Ovary (tissue), 7 donors: ENCODE measurements at regions not wholly inside any gene's neighbourhood (a gene's known extent, or its start where the extent isn't known, plus 50 kb on each side); places are given as distances from the start of the nearest gene placed in this dataset.

Experiments
- DNase-seq, 5 donors: peaks; one replicate each; pipeline ENCODE4 v3.0.0-alpha.2; 2019 to 2020
- H3K27ac ChIP-seq, 2 donors: fragments of 200-600 bp; one replicate each; pipeline versions ENCODE4 v1.5.1 to v1.8.0; 2019 to 2022
- H3K27me3 ChIP-seq: fragments of 200-600 bp; one replicate; pipeline ENCODE4 v1.8.0; 2022
- H3K36me3 ChIP-seq: fragments of 200-600 bp; sonication (generic); one replicate; pipeline ENCODE4 v1.5.1; 2019
- H3K4me1 ChIP-seq: one replicate; pipeline ENCODE4 v1.8.1; 2013; ENCODE audit warnings: mild to moderate bottlenecking, moderate library complexity; ENCODE audit not compliant: insufficient read depth
- H3K4me3 ChIP-seq: fragments of 200-600 bp; sonication (generic); one replicate; pipeline ENCODE4 v1.5.1; 2017
- H3K9me3 ChIP-seq, 2 donors: fragments of 200-600 bp in 1 of 2; sonication (generic) in 1 of 2; one replicate each; pipeline versions ENCODE4 v1.5.1 to v1.8.1; 2013 to 2019; ENCODE audit warnings: mild to moderate bottlenecking in 1 of 2, moderate library complexity in 1 of 2
- CTCF ChIP-seq, 3 donors: fragments of 450-650 bp in 2 of 3; fragments of 200-600 bp in 1 of 3; IDR thresholded peaks; one replicate each; pipeline versions ENCODE4 v1.5.1 to v1.8.0; 2016 to 2022; ENCODE audit warnings: antibody characterized with exemption in 3 of 3, mild to moderate bottlenecking in 1 of 3
- EP300 ChIP-seq: sonication (generic); formaldehyde crosslinking; IDR thresholded peaks from one replicate; pipeline ENCODE4 v1.6.1; 2017; ENCODE audit warnings: antibody characterized with exemption
- POLR2A ChIP-seq: fragments of 450-650 bp; IDR thresholded peaks from one replicate; pipeline ENCODE4 v1.6.1; 2017; ENCODE audit warnings: antibody characterized with exemption, mild to moderate bottlenecking, moderate library complexity
- WGBS, 3 donors: extraction: QIAGEN DNeasy Blood & Tissue Kit in 1 of 3; methylation state at CpG; one replicate each; pipeline versions ENCODE4 v1.1.5 to v1.1.7; 2013 to 2017; 5-methylcytosine and 5-hydroxymethylcytosine counted together
- intact Hi-C, 4 donors: fragments of 100-400 bp; cut with DNase I; formaldehyde crosslinking; loops; one replicate each; pipeline versions ENCODE4 v1.11.0 to v1.15.1; 2022 to 2023
- donor health status: DM: no; HTN: no; CAD: no; lungs with moderate emphysema.
- donor health status: DM: no; HTN: no; CAD: no.
- donor health status: Bipolar disorder and iron deficiency.
- donor health status: DM: no; HTN: no; CAD: no.
- donor health status: DM: yes; HTN: yes; CAD: no.

GRCh38 chr16:86137359-86137758, 238.4 kb downstream of the IRF8 start:
- intact Hi-C loops, result no loop called here
- H3K9me3 ChIP-seq, result no peaks in the 10 kb centered on the region
- H3K27me3 ChIP-seq, result no peaks in the 10 kb centered on the region
- no peak for TF ChIP-seq EP300
- TF ChIP-seq POLR2A, result no peak
- TF ChIP-seq CTCF (IDR thresholded peaks at IDR 0.05), result no peak
- H3K4me1 ChIP-seq, result no peaks in the 10 kb centered on the region
- 57 to 69% (median 62%) methylated on average over 6 of the region's 6 CpGs for WGBS, 3 donors
- H3K36me3 ChIP-seq, result no peaks in the 10 kb centered on the region
- no peak overlapping the region for H3K4me3 ChIP-seq
- no peak for DNase-seq
- H3K27ac ChIP-seq, result no peak overlapping the region

DNA sequence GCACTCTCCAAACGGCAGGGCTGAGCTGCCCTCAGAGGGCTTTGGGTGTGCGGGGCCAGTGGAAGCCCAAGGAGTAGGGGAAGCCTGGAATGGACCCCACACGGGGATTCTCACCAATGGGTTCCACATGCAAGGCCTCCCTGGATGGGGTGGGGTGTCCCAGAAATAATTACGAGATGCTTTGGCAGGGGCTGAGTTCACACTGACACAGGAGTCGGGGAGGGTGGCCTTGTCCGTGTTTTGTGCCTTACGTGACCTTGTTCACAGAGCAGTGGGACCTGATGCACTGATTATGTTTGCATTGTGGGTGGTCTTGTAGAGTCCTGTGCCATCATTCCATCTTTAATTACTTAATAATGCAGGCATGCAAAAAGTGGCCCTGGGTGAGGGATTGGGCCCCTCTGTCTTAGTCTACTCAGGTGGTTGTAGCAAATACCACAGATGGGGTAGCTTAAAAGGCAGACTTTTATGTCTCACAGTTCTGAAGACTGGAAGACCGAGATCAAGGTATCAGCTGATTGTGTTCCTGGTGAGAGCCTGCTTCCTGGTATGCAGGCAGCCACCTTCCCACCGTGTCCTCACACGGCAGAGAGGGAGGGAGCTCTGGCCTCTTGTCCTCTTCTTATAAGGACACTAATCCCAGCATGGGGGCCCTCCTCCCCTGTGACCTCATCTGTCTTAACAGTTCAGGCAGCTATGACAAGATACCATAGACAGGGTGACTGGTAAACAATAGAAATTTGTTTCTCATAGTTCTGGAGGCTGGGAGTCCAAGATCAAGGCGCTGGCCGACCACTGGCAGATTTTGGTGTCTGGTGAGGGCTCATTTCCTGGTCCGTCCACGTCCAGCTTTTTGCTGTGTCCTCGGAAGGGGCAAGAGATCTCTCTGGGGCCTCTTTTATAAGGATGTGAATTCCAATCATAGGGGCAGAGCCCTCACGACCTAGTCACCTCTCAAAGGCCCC, 239.4 kb downstream of the IRF8 start:
- H3K9me3 ChIP-seq, result no peaks in the 10 kb centered on the region
- no peak for TF ChIP-seq EP300
- no peak for TF ChIP-seq POLR2A
- no peak for TF ChIP-seq CTCF (IDR thresholded peaks at IDR 0.05)
- no peak for DNase-seq
- H3K36me3 ChIP-seq, result no peaks in the 10 kb centered on the region
- H3K4me1 ChIP-seq, result no peaks in the 10 kb centered on the region
- no peaks in the 10 kb centered on the region for H3K27me3 ChIP-seq
- 61 to 73% (median 68%) methylated on average over 16 of the region's 16 CpGs for WGBS, 3 donors
- intact Hi-C loops, result no loop called here
- H3K4me3 ChIP-seq, result no peak overlapping the region
- no peak overlapping the region for H3K27ac ChIP-seq

DNA sequence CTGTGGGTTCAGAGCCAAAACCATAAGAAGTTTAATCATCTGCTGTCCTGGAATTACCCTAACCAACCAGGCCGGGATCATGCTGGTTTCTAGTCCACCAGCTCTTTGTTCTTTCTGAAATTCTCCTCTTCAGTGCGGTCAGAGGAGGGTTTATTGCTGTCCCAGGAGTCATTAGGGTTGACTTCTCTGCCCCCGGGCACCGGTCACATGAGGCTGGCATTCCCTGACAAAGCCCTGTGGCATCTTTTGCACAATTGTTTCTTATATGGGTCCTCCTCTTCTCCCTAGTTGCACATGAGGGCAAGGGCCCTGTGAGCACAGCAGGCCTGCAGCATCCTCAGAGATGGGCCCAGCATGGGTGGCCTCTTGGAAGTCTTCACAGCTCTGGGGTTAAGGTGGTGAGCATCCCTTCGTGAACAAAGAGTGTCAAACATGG, 243.9 kb downstream of the IRF8 start:
- Histone ChIP-seq H3K9me3 (no peaks in the 10 kb centered on the region), H3K36me3 (no peaks in the 10 kb centered on the region), H3K4me3 (no peak overlapping the region), H3K4me1 (no peaks in the 10 kb centered on the region), H3K27ac (no peak overlapping the region), H3K27me3 (peaks cover 2% of the 10 kb centered on the region)
- 76 to 82% (median 79%) methylated on average over 5 of the region's 5 CpGs for WGBS, 3 donors
- intact Hi-C loops, result no loop called here
- TF ChIP-seq POLR2A (no peak), EP300 (no peak), CTCF (IDR thresholded peaks at IDR 0.05) (no peak)
- DNase-seq, result no peak

DNA sequence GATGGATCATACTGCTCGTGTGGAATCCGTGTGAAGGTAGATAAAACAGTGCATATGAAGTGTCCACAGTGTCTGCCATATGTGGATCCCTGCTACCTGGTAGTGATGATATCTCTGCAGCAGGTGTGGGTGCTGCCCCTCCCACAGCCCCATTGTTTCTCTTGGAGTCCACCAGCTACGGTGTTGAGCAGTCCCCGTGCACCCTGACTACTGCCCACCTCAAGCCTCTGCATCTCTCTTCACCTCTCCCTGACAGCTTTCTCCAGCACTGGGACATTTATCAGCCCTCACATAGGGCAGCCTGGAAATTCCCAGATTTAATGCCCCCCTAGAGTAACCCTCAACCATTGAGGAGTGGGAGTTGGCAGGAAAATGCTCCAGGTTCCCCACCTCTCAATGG, 244.7 kb downstream of the IRF8 start:
- DNase-seq, result no peak
- 81 to 86% (median 84%) methylated on average over 4 of the region's 4 CpGs for WGBS, 3 donors
- Histone ChIP-seq H3K27ac (no peak overlapping the region), H3K27me3 (peaks cover 2% of the 10 kb centered on the region), H3K9me3 (no peaks in the 10 kb centered on the region), H3K4me1 (no peaks in the 10 kb centered on the region), H3K4me3 (no peak overlapping the region), H3K36me3 (no peaks in the 10 kb centered on the region)
- no peak for TF ChIP-seq EP300
- TF ChIP-seq CTCF (IDR thresholded peaks at IDR 0.05), result no peak
- TF ChIP-seq POLR2A, result no peak
- intact Hi-C loops, result no loop called here
